A549 (cell line): ENCODE measurements at regions not wholly inside any gene's neighbourhood (a gene's known extent, or its start where the extent isn't known, plus 50 kb on each side); places are given as distances from the start of the nearest gene placed in this dataset.

ENCODE experiments used
- ATAC-seq, 2 experiments: fragments of 200-7000 bp in 1 of 2; fragments of >200 bp in 1 of 2; cut with Nextera tagmentation in 1 of 2; cut with Tn5 transposase in 1 of 2; 3 replicates each; pipeline versions ENCODE4 v1.8.0 to v1.9.1; 2018 to 2020; ENCODE audit warnings: mild to moderate bottlenecking in 1 of 2, moderate library complexity in 1 of 2
- CTCF ChIA-PET: fragments of 300-600 bp; sonication (Branson Sonifier 250); formaldehyde crosslinking; extraction: SDS; loops from one replicate; lab custom pipeline; 2021; ENCODE audit warnings: antibody characterized with exemption, inconsistent platforms; lab: Yijun Ruan, JAX
- POLR2A ChIA-PET: fragments of 350-600 bp; formaldehyde crosslinking; extraction: SDS; loops from one replicate; lab custom pipeline; 2021; ENCODE audit warnings: antibody characterized with exemption, inconsistent platforms; lab: Yijun Ruan, JAX
- DNase-seq, 2 experiments: peaks; one replicate each; pipeline versions ENCODE4 v3.0.0 to v3.0.0-alpha.2; 2011 to 2016; ENCODE audit warnings: low read depth in 1 of 2, low spot score in 1 of 2
- FAIRE-seq: peaks from 2 replicates; lab custom pipeline; 2011; peaks lifted over from hg19 to GRCh38; lab: Jason Lieb, UNC
- H3K27ac ChIP-seq, 2 experiments: fragments of >200 bp; sonication (Bioruptor Twin); formaldehyde crosslinking; 3 replicates each; pipeline ENCODE4 v1.5.1; 2016 to 2017
- H3K4me1 ChIP-seq: fragments of >200 bp; sonication (Bioruptor Twin); formaldehyde crosslinking; 3 replicates; pipeline ENCODE4 v1.6.1; 2016
- H3K4me2 ChIP-seq: fragments of >200 bp; sonication (Bioruptor Twin); formaldehyde crosslinking; 3 replicates; pipeline ENCODE4 v1.6.1; 2016
- H3K4me3 ChIP-seq: fragments of >200 bp; sonication (Bioruptor Twin); formaldehyde crosslinking; 3 replicates; pipeline ENCODE4 v1.5.1; 2016
- H3K9me3 ChIP-seq: fragments of >200 bp; sonication (Bioruptor Twin); formaldehyde crosslinking; 3 replicates; pipeline ENCODE4 v1.6.1; 2016
- CBX2 ChIP-seq: fragments of 200-600 bp; sonication (generic); IDR thresholded peaks from 2 replicates; pipeline ENCODE4 v1.6.1; 2016; ENCODE audit warnings: low read depth, mild to moderate bottlenecking, borderline replicate concordance
- CBX8 ChIP-seq: fragments of 200-600 bp; sonication (generic); IDR thresholded peaks from 2 replicates; pipeline ENCODE4 v1.6.1; 2016
- CHD2 ChIP-seq: fragments of 150-350 bp; IDR thresholded peaks from 2 replicates; pipeline ENCODE4 v1.6.1; 2014; ENCODE audit warnings: low read length; ENCODE audit not compliant: partially characterized antibody
- CHD4 ChIP-seq: fragments of 200-600 bp; sonication (generic); IDR thresholded peaks from 2 replicates; pipeline ENCODE4 v1.6.1; 2016; ENCODE audit warnings: antibody characterized with exemption, mild to moderate bottlenecking, borderline replicate concordance
- EHF ChIP-seq: fragments of 250-450 bp; sonication (Bioruptor Pico); IDR thresholded peaks from 2 replicates; pipeline ENCODE4 v1.5.0; 2020; ENCODE audit warnings: mild to moderate bottlenecking
- FOSL2 ChIP-seq, 2 experiments: fragments of 450-650 bp in 1 of 2; fragments of >200 bp in 1 of 2; sonication (Bioruptor Twin) in 1 of 2; formaldehyde crosslinking; IDR thresholded peaks; 2 replicates each; pipeline versions ENCODE4 v1.5.0 to v1.6.1; 2016 to 2020; ENCODE audit warnings: mild to moderate bottlenecking in 1 of 2, moderate library complexity in 1 of 2
- HDAC2 ChIP-seq: fragments of 200-600 bp; sonication (generic); IDR thresholded peaks from 2 replicates; pipeline ENCODE4 v1.6.1; 2016
- HEYL ChIP-seq: fragments of 250-450 bp; sonication (Bioruptor Pico); IDR thresholded peaks from 2 replicates; pipeline ENCODE4 v1.8.0; 2021; ENCODE audit warnings: mild to moderate bottlenecking, moderate library complexity
- JUN ChIP-seq, 2 experiments: fragments of >200 bp; sonication (Bioruptor Twin); formaldehyde crosslinking; IDR thresholded peaks; 2 replicates in 1 of 2; 3 replicates in 1 of 2; pipeline ENCODE4 v1.6.1; 2016 to 2017
- JUNB ChIP-seq: fragments of >200 bp; sonication (Bioruptor Twin); formaldehyde crosslinking; IDR thresholded peaks from 2 replicates; pipeline ENCODE4 v1.6.1; 2016
- KDM1A ChIP-seq: fragments of 200-600 bp; sonication (generic); IDR thresholded peaks from 2 replicates; pipeline ENCODE4 v1.6.1; 2016; ENCODE audit warnings: low read depth, mild to moderate bottlenecking
- MAZ ChIP-seq: fragments of 150-350 bp; IDR thresholded peaks from 2 replicates; pipeline ENCODE4 v1.6.1; 2014; ENCODE audit warnings: antibody characterized with exemption, low read depth, low read length, borderline replicate concordance
- MYC ChIP-seq: IDR thresholded peaks from 2 replicates; pipeline ENCODE4 v1.6.1; 2012; ENCODE audit warnings: mild to moderate bottlenecking, inconsistent platforms, low read length, improper control_type of control experiment, borderline replicate concordance
- NFE2L2 ChIP-seq: fragments of 150-350 bp; conservative IDR thresholded peaks from 2 replicates; pipeline ENCODE4 v1.6.1; 2014; ENCODE audit warnings: low read length
- NPAS2 ChIP-seq: fragments of 250-450 bp; sonication (Bioruptor Pico); IDR thresholded peaks from 2 replicates; pipeline ENCODE4 v1.8.0; 2022; ENCODE audit warnings: mild to moderate bottlenecking, moderate library complexity, borderline replicate concordance
- PHF8 ChIP-seq: fragments of 200-600 bp; sonication (generic); IDR thresholded peaks from 2 replicates; pipeline ENCODE4 v1.6.1; 2016; ENCODE audit warnings: low read depth, mild to moderate bottlenecking, antibody characterized with exemption, moderate library complexity, borderline replicate concordance
- POLR2AphosphoS2 ChIP-seq: conservative IDR thresholded peaks from 2 replicates; pipeline ENCODE4 v1.6.1; 2012; ENCODE audit warnings: low read length, improper control_type of control experiment, inconsistent platforms
- RAD21 ChIP-seq, 2 experiments: fragments of >200 bp in 1 of 2; sonication (Bioruptor Twin) in 1 of 2; formaldehyde crosslinking in 1 of 2; IDR thresholded peaks in 1 of 2; conservative IDR thresholded peaks in 1 of 2; 2 replicates in 1 of 2; 3 replicates in 1 of 2; pipeline ENCODE4 v1.6.1; 2012 to 2018; ENCODE audit warnings: inconsistent platforms in 1 of 2
- RARB ChIP-seq: fragments of 250-450 bp; sonication (Bioruptor Pico); IDR thresholded peaks from 2 replicates; pipeline ENCODE4 v1.8.0; 2021; ENCODE audit warnings: mild to moderate bottlenecking, moderate library complexity
- SMC3 ChIP-seq: fragments of >200 bp; sonication (Bioruptor Twin); formaldehyde crosslinking; IDR thresholded peaks from 3 replicates; pipeline ENCODE4 v1.6.1; 2018; ENCODE audit warnings: inconsistent platforms
- SREBF2 ChIP-seq: fragments of 450-650 bp; IDR thresholded peaks from 2 replicates; pipeline ENCODE4 v1.6.1; 2014; ENCODE audit warnings: mild to moderate bottlenecking, moderate library complexity
- TFCP2L1 ChIP-seq: fragments of 250-450 bp; sonication (Bioruptor Pico); IDR thresholded peaks from 2 replicates; pipeline ENCODE4 v1.5.0; 2021; ENCODE audit warnings: mild to moderate bottlenecking
- ZFP36 ChIP-seq: fragments of 450-650 bp; IDR thresholded peaks from 2 replicates; pipeline ENCODE4 v1.6.1; 2014; ENCODE audit warnings: borderline replicate concordance; ENCODE audit not compliant: partially characterized antibody
- WGBS: methylation state at CpG from one replicate; pipeline ENCODE4 v1.1.6; 2017; ENCODE audit errors: missing lambda C conversion rate; 5-methylcytosine and 5-hydroxymethylcytosine counted together
- TF ChIP-seq, protein P1 (sequence below): fragments of >200 bp; sonication (Bioruptor Twin); formaldehyde crosslinking; IDR thresholded peaks from 3 replicates; pipeline ENCODE4 v1.5.1; 2016
- TF ChIP-seq, protein P2 (sequence below): IDR thresholded peaks from 2 replicates; pipeline ENCODE4 v1.6.1; 2012; ENCODE audit warnings: low read depth, borderline replicate concordance
- TF ChIP-seq, protein P3 (sequence below): fragments of 250-450 bp; sonication (Bioruptor Pico); IDR thresholded peaks from 2 replicates; pipeline ENCODE4 v1.5.0; 2021; ENCODE audit warnings: mild to moderate bottlenecking, moderate library complexity, borderline replicate concordance
- TF ChIP-seq, protein P4 (sequence below): fragments of 250-450 bp; sonication (Bioruptor Pico); IDR thresholded peaks from 2 replicates; pipeline ENCODE4 v1.5.0; 2020; ENCODE audit warnings: low read depth, mild to moderate bottlenecking, moderate library complexity
- TF ChIP-seq, protein P5 (sequence below): fragments of 150-350 bp; IDR thresholded peaks from 2 replicates; pipeline ENCODE4 v1.6.1; 2014; ENCODE audit warnings: low read depth, mild to moderate bottlenecking, low read length

DNA sequence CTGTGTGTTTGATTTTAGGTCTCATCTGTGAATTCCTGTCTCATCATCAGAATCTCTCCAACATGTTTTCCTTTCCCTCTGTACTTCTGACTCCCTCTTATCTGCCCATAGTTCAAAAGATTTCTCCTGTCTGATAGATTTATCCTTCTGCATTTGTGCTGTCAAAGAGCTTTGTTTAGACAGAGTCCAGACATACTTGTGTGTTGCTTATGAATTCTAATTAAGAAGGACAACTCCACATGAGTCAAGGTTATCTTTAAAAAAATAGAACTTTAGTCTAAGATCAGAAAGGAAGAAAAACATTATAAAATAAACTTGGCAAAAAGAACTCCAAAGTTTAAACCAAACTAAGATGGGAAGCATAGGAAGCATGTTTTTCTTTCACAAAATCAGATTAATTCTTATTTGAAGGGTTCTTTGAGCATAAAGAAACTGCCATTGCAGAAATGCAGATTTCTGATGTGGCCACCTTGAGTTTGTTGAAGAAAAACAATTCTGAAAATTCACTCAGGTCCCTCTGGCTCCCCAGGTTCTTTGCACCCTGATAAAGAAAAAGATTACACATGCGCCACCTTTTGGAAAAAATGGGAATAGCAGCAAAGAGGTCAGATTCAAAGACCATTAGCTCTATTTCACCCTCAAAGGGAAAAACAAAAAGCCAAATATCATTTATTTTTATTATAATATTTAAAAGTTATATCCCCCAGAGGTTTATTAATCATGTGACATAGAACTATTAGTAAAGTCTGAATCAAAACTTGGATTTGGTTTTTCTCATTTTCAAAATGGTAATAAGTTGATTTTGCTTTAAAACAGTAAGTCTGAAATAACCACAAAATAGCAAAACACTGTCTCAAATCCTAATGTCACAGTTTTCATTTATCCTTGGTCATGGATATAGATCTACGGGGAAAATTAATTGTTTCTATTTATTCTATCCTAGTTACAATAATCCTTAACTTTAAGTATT lies 143.7 kb upstream of the DCN start (continued):
- TF ChIP-seq, protein P1, sequence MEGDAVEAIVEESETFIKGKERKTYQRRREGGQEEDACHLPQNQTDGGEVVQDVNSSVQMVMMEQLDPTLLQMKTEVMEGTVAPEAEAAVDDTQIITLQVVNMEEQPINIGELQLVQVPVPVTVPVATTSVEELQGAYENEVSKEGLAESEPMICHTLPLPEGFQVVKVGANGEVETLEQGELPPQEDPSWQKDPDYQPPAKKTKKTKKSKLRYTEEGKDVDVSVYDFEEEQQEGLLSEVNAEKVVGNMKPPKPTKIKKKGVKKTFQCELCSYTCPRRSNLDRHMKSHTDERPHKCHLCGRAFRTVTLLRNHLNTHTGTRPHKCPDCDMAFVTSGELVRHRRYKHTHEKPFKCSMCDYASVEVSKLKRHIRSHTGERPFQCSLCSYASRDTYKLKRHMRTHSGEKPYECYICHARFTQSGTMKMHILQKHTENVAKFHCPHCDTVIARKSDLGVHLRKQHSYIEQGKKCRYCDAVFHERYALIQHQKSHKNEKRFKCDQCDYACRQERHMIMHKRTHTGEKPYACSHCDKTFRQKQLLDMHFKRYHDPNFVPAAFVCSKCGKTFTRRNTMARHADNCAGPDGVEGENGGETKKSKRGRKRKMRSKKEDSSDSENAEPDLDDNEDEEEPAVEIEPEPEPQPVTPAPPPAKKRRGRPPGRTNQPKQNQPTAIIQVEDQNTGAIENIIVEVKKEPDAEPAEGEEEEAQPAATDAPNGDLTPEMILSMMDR: peak; percentile 73
- TF ChIP-seq, protein P2, sequence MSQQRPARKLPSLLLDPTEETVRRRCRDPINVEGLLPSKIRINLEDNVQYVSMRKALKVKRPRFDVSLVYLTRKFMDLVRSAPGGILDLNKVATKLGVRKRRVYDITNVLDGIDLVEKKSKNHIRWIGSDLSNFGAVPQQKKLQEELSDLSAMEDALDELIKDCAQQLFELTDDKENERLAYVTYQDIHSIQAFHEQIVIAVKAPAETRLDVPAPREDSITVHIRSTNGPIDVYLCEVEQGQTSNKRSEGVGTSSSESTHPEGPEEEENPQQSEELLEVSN: no peak
- peak; percentile 70 for TF ChIP-seq SMC3

DNA sequence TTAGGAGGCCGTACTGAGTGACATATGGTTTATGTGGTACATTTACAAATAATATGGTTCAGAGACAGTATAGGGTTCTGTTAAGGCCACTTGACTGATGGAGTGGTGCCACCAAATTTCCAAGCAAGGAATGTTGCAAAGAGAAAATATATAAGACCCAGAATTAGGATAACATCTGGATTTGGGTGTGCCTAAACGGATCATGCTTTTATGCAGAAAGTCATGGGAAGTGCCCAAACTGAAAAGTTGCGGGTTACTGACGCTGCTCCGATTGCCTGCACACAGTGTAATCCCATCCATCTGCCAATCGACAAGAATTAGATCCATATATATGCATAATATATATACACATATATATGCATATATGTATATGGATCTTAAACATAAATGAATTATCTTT lies 138.4 kb upstream of the DCN start:
- WGBS: 57% methylated on average over 6 of the region's 6 CpGs
- POLR2A ChIA-PET: no interaction called here
- Histone ChIP-seq H3K27ac (no peak overlapping the region), H3K9me3 (no peaks in the 10 kb centered on the region), H3K4me1 (no peaks in the 10 kb centered on the region), H3K4me3 (no peak overlapping the region), H3K4me2 (no peak overlapping the region)
- no peak for TF ChIP-seq HDAC2
- TF ChIP-seq CBX8: no peak
- TF ChIP-seq, protein P3, sequence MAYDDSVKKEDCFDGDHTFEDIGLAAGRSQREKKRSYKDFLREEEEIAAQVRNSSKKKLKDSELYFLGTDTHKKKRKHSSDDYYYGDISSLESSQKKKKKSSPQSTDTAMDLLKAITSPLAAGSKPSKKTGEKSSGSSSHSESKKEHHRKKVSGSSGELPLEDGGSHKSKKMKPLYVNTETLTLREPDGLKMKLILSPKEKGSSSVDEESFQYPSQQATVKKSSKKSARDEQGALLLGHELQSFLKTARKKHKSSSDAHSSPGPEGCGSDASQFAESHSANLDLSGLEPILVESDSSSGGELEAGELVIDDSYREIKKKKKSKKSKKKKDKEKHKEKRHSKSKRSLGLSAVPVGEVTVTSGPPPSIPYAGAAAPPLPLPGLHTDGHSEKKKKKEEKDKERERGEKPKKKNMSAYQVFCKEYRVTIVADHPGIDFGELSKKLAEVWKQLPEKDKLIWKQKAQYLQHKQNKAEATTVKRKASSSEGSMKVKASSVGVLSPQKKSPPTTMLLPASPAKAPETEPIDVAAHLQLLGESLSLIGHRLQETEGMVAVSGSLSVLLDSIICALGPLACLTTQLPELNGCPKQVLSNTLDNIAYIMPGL: no peak
- TF ChIP-seq RARB: no peak
- no peak for TF ChIP-seq NPAS2 (CRISPR knock-in tag)
- no peak for TF ChIP-seq TFCP2L1 (CRISPR knock-in tag)
- no peak for TF ChIP-seq CHD2
- TF ChIP-seq SREBF2: no peak
- no peak for TF ChIP-seq EHF (CRISPR knock-in tag)
- TF ChIP-seq, protein P4, sequence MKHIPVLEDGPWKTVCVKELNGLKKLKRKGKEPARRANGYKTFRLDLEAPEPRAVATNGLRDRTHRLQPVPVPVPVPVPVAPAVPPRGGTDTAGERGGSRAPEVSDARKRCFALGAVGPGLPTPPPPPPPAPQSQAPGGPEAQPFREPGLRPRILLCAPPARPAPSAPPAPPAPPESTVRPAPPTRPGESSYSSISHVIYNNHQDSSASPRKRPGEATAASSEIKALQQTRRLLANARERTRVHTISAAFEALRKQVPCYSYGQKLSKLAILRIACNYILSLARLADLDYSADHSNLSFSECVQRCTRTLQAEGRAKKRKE (CRISPR knock-in tag): no peak
- TF ChIP-seq RAD21 (conservative IDR thresholded peaks at IDR 0.05 in 1 of 2, IDR thresholded peaks at IDR 0.05 in 1 of 2): no peak
- no peak for TF ChIP-seq CHD4
- no peak for TF ChIP-seq JUNB
- TF ChIP-seq POLR2AphosphoS2: no peak
- no peak for TF ChIP-seq MYC
- DNase-seq (no peak), ATAC-seq (no peak), FAIRE-seq (no peak)
- CTCF ChIA-PET: interaction anchor here (1.2 kb wide), 1 partner anchor 10 kb away, joined by 3 read pairs; no protein-coding TSS in a partner anchor

DNA sequence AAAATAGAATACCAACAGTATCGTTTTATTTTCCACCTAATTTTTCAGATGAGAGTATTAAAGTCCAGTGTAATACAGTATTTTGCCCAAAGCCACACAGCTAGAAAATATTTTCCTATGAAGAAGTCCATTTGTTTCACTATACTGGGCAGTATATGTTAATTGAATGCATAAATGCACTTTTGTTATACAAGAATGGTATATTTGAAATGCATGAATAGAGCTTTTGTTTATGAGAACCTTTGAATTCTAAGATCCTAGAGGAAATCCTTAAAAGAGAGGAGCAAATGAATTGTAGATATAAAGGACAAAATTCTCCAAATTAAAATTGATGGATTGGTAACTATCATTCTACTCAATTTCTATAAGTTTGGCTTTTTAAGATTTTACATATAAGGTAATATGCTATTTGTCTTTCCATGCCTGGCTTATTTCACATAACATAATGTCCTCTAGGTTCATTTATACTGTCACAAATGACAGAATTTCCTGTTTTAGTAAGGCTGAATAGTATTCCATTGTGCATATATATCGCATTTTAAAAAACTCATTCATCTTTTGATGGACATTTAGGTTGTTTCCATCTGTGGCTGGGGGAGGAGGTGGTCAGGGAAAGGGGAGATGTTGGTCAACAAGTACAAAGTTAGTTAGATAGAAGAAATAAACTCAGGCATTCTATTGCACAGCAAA lies 136.6 kb upstream of the DCN start:
- no peak overlapping the region for H3K4me2 ChIP-seq
- no peaks in the 10 kb centered on the region for H3K4me1 ChIP-seq
- ATAC-seq (no peak), FAIRE-seq (no peak), DNase-seq (no peak)
- WGBS: 39% methylated on average over 2 of the region's 2 CpGs
- CTCF ChIA-PET: interaction anchor here (0.5 kb wide), 1 partner anchor 1675 kb away, joined by 3 read pairs; no protein-coding TSS in a partner anchor
- no peak overlapping the region for H3K4me3 ChIP-seq
- no peak overlapping the region for H3K27ac ChIP-seq
- POLR2A ChIA-PET: no interaction called here
- no peaks in the 10 kb centered on the region for H3K9me3 ChIP-seq
- TF ChIP-seq MAZ (no peak), POLR2AphosphoS2 (no peak), TFCP2L1 (CRISPR knock-in tag) (no peak), NFE2L2 (no peak), PHF8 (no peak), HEYL (CRISPR knock-in tag) (no peak), FOSL2 (IDR thresholded peaks at IDR 0.05) (no peak), FOSL2 (CRISPR knock-in tag; IDR thresholded peaks at IDR 0.05) (no peak), NPAS2 (CRISPR knock-in tag) (no peak), SREBF2 (no peak), CBX2 (no peak), KDM1A (no peak), MYC (no peak), JUN (IDR thresholded peaks at IDR 0.05) (no peak), ZFP36 (no peak)
- TF ChIP-seq, protein P5, sequence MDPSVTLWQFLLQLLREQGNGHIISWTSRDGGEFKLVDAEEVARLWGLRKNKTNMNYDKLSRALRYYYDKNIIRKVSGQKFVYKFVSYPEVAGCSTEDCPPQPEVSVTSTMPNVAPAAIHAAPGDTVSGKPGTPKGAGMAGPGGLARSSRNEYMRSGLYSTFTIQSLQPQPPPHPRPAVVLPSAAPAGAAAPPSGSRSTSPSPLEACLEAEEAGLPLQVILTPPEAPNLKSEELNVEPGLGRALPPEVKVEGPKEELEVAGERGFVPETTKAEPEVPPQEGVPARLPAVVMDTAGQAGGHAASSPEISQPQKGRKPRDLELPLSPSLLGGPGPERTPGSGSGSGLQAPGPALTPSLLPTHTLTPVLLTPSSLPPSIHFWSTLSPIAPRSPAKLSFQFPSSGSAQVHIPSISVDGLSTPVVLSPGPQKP: no peak
